ENCODE measurements at regions not wholly inside any gene's neighbourhood (a gene's known extent, or its start where the extent isn't known, plus 50 kb on each side); places are given as distances from the start of the nearest gene placed in this dataset.

- H3K4me1 ChIP-seq (ENCODE audit: control insufficient read depth in 1 of 2, low read depth in 2 of 2): no peaks in the 10 kb centered on the region
- no peaks in the 10 kb centered on the region for H3K27me3 ChIP-seq (replicated peaks; ENCODE audit: insufficient read depth)
- no peak overlapping the region for H3K4me3 ChIP-seq
- no peaks in the 10 kb centered on the region for H3K36me3 ChIP-seq
- DNase-seq (ENCODE audit: low spot score): no peak
- no peaks in the 10 kb centered on the region for H3K9me3 ChIP-seq
- no peak for TF ChIP-seq CTCF (IDR thresholded peaks at IDR 0.05)
- H3K27ac ChIP-seq: no peak overlapping the region
- ATAC-seq (ENCODE audit: insufficient number of reproducible peaks, low FRiP score, low read depth): no peak
Measured at GRCh38 chr9:22580788-22581187, 134.2 kb downstream of the DMRTA1 start.

GRCh38 chr9:22582221-22582620 is 135.6 kb downstream of the DMRTA1 start:
- no peak overlapping the region for H3K27ac ChIP-seq

GRCh38 chr9:22588918-22589317 is 142.3 kb downstream of the DMRTA1 start:
- H3K27ac ChIP-seq: no peak overlapping the region
- H3K9me3 ChIP-seq: no peaks in the 10 kb centered on the region
- no peak for DNase-seq (ENCODE audit: low spot score)
- no peaks in the 10 kb centered on the region for H3K4me1 ChIP-seq (ENCODE audit: control insufficient read depth in 1 of 2, low read depth in 2 of 2)
- no peak for TF ChIP-seq CTCF (IDR thresholded peaks at IDR 0.05)
- no peak for ATAC-seq (ENCODE audit: insufficient number of reproducible peaks, low FRiP score, low read depth)
- no peaks in the 10 kb centered on the region for H3K36me3 ChIP-seq
- no peak overlapping the region for H3K4me3 ChIP-seq
- no peaks in the 10 kb centered on the region for H3K27me3 ChIP-seq (replicated peaks; ENCODE audit: insufficient read depth)

More at GRCh38 chr9:22582221-22582620, 135.6 kb downstream of the DMRTA1 start:
- H3K4me3 ChIP-seq: no peak overlapping the region
- H3K36me3 ChIP-seq: no peaks in the 10 kb centered on the region
- no peak for TF ChIP-seq CTCF (IDR thresholded peaks at IDR 0.05)
- DNase-seq (ENCODE audit: low spot score): no peak
- ATAC-seq (ENCODE audit: insufficient number of reproducible peaks, low FRiP score, low read depth): no peak
- H3K27me3 ChIP-seq (replicated peaks; ENCODE audit: insufficient read depth): no peaks in the 10 kb centered on the region
- H3K4me1 ChIP-seq (ENCODE audit: control insufficient read depth in 1 of 2, low read depth in 2 of 2): no peaks in the 10 kb centered on the region
- no peaks in the 10 kb centered on the region for H3K9me3 ChIP-seq

GRCh38 chr9:22590336-22591033 is 143.9 kb downstream of the DMRTA1 start:
- no peaks in the 10 kb centered on the region for H3K4me1 ChIP-seq (ENCODE audit: control insufficient read depth in 1 of 2, low read depth in 2 of 2)
- no peak overlapping the region for H3K27ac ChIP-seq
- no peak for DNase-seq (ENCODE audit: low spot score)
- H3K36me3 ChIP-seq: no peaks in the 10 kb centered on the region
- no peak overlapping the region for H3K4me3 ChIP-seq
- no peaks in the 10 kb centered on the region for H3K27me3 ChIP-seq (replicated peaks; ENCODE audit: insufficient read depth)
- H3K9me3 ChIP-seq: no peaks in the 10 kb centered on the region
- no peak for TF ChIP-seq CTCF (IDR thresholded peaks at IDR 0.05)
- no peak for ATAC-seq (ENCODE audit: insufficient number of reproducible peaks, low FRiP score, low read depth)

GRCh38 chr9:22595805-22596204 is 149.2 kb downstream of the DMRTA1 start:
- H3K27ac ChIP-seq: no peak overlapping the region
- H3K9me3 ChIP-seq: no peaks in the 10 kb centered on the region
- ATAC-seq (ENCODE audit: insufficient number of reproducible peaks, low FRiP score, low read depth): no peak
- H3K4me1 ChIP-seq (ENCODE audit: control insufficient read depth in 1 of 2, low read depth in 2 of 2): no peaks in the 10 kb centered on the region
- no peak for DNase-seq (ENCODE audit: low spot score)
- H3K27me3 ChIP-seq (replicated peaks; ENCODE audit: insufficient read depth): no peaks in the 10 kb centered on the region
- no peak for TF ChIP-seq CTCF (IDR thresholded peaks at IDR 0.05)
- no peak overlapping the region for H3K4me3 ChIP-seq
- H3K36me3 ChIP-seq: no peaks in the 10 kb centered on the region

All from thoracic aorta (tissue), 2 donors.